Calu3 (cell line): ENCODE measurements at regions not wholly inside any gene's neighbourhood (a gene's known extent, or its start where the extent isn't known, plus 50 kb on each side); places are given as distances from the start of the nearest gene placed in this dataset.

Experiments
- BruUV-seq: library from RNA; stranded (reverse); fragments of 400-500 nt; replicated peaks from 2 replicates; lab custom pipeline; 2021; lab: Mats Ljungman, UMichigan
- CTCF ChIA-PET: fragments of 300-600 bp; sonication (Branson Sonifier 250); formaldehyde crosslinking; loops from one replicate; lab custom pipeline; 2022; ENCODE audit warnings: antibody characterized with exemption; lab: Charles Lee
- DNase-seq: peaks from one replicate; pipeline ENCODE4 v3.0.0; 2022
- H3K27ac Mint-ChIP-seq: one replicate; pipeline ENCODE4 v1.8.0; 2022; ENCODE audit warnings: mixed read lengths; ENCODE audit not compliant: unreplicated experiment
- H3K27me3 Mint-ChIP-seq: one replicate; pipeline ENCODE4 v1.8.0; 2022; ENCODE audit warnings: mixed read lengths; ENCODE audit not compliant: unreplicated experiment
- H3K36me3 Mint-ChIP-seq: one replicate; pipeline ENCODE4 v1.8.0; 2022; ENCODE audit warnings: mild to moderate bottlenecking, moderate library complexity, mixed read lengths; ENCODE audit not compliant: insufficient read depth, unreplicated experiment
- H3K4me1 Mint-ChIP-seq: one replicate; pipeline ENCODE4 v1.8.0; 2022; ENCODE audit warnings: mild to moderate bottlenecking, low read depth, mixed read lengths; ENCODE audit not compliant: unreplicated experiment
- H3K4me3 Mint-ChIP-seq: one replicate; pipeline ENCODE4 v1.8.0; 2022; ENCODE audit warnings: mild to moderate bottlenecking, low read depth, moderate library complexity, mixed read lengths; ENCODE audit not compliant: unreplicated experiment
- H3K9me3 Mint-ChIP-seq: one replicate; pipeline ENCODE4 v1.8.0; 2022; ENCODE audit warnings: low read depth, mixed read lengths; ENCODE audit not compliant: unreplicated experiment
- CTCF ChIP-seq: fragments of 200-600 bp; IDR thresholded peaks from one replicate; pipeline ENCODE4 v1.8.0; 2022; ENCODE audit warnings: antibody characterized with exemption; ENCODE audit not compliant: unreplicated experiment
- intact Hi-C: fragments of 100-400 bp; cut with micrococcal nuclease; formaldehyde crosslinking; loops from one replicate; pipeline ENCODE4 v1.10.0; 2022; ENCODE audit not compliant: unreplicated experiment

- no TSS peak for BruUV-seq
Observed at GRCh38 chr14:101000711-101001250, 97.3 kb upstream of the RTL1 start.

GRCh38 chr14:101001311-101002069 is 98.0 kb upstream of the RTL1 start:
- H3K27me3 Mint-ChIP-seq = no peaks in the 10 kb centered on the region
- H3K27ac Mint-ChIP-seq = peak overlapping the region; percentile 55
- DNase-seq = peak; percentile 48
- no peak for TF ChIP-seq CTCF
- H3K4me1 Mint-ChIP-seq = peaks cover 19% of the 10 kb centered on the region
- BruUV-seq = TSS peak; percentile 85
- CTCF ChIA-PET = interaction anchor here (0.5 to 0.7 kb wide), 3 partner anchors 66 to 341 kb away, joined by 3 read pairs; no protein-coding TSS in a partner anchor
- no peak overlapping the region for H3K4me3 Mint-ChIP-seq
- intact Hi-C loops = no loop called here
- H3K9me3 Mint-ChIP-seq = no peaks in the 10 kb centered on the region
- H3K36me3 Mint-ChIP-seq = peaks cover 6% of the 10 kb centered on the region

More at GRCh38 chr14:101000711-101001250, 97.3 kb upstream of the RTL1 start:
- peaks cover 19% of the 10 kb centered on the region for H3K4me1 Mint-ChIP-seq
- no peak for DNase-seq
- TF ChIP-seq CTCF = no peak
- H3K36me3 Mint-ChIP-seq = peaks cover 6% of the 10 kb centered on the region
- no peaks in the 10 kb centered on the region for H3K9me3 Mint-ChIP-seq
- intact Hi-C loops = no loop called here
- H3K27me3 Mint-ChIP-seq = no peaks in the 10 kb centered on the region
- CTCF ChIA-PET = interaction anchor here (0.5 to 0.7 kb wide), 3 partner anchors 67 to 340 kb away, joined by 3 read pairs; no protein-coding TSS in a partner anchor
- H3K27ac Mint-ChIP-seq = peak overlapping the region; percentile 55
- H3K4me3 Mint-ChIP-seq = no peak overlapping the region

- Mint-ChIP-seq H3K9me3 (no peaks in the 10 kb centered on the region), H3K27me3 (no peaks in the 10 kb centered on the region), H3K27ac (no peak overlapping the region), H3K36me3 (peaks cover 6% of the 10 kb centered on the region), H3K4me3 (no peak overlapping the region), H3K4me1 (peaks cover 19% of the 10 kb centered on the region)
- intact Hi-C loops = no loop called here
- BruUV-seq = no TSS peak
- no peak for TF ChIP-seq CTCF
- CTCF ChIA-PET = no interaction called here
- no peak for DNase-seq
Observed at GRCh38 chr14:101002738-101003137, 99.2 kb upstream of the RTL1 start.

DNA sequence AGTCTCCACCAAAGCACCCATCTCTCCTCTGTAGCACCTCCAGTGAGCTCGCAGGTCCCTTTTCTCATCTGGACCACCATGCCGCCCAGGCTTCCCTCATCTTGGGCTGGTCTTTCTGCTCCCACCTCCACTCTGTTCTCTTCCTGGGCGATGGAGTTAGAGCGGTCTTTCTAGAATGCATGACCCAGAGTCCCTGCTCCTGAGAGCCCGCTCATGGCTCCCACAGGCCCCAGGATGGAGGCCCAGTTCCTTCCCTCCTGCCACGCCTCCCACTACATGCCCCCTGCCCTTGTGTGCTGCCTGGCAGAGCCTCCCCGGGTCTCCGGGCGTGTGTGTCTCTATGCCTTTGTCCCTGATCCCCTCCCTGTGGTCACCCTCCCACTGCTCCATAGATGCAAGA is 100.7 kb upstream of the RTL1 start:
- intact Hi-C loops = no loop called here
- Mint-ChIP-seq H3K4me1 (peaks cover 19% of the 10 kb centered on the region), H3K36me3 (peaks cover 6% of the 10 kb centered on the region), H3K4me3 (no peak overlapping the region), H3K27ac (no peak overlapping the region), H3K9me3 (no peaks in the 10 kb centered on the region), H3K27me3 (no peaks in the 10 kb centered on the region)
- BruUV-seq = no TSS peak
- no peak for DNase-seq
- CTCF ChIA-PET = no interaction called here
- TF ChIP-seq CTCF = no peak
